Nephron progenitor cell (in vitro differentiated cells): ENCODE measurements at regions not wholly inside any gene's neighbourhood (a gene's known extent, or its start where the extent isn't known, plus 50 kb on each side); places are given as distances from the start of the nearest gene placed in this dataset.

ENCODE experiments used
- DNase-seq: peaks from one replicate; pipeline ENCODE4 v3.0.0; 2021
- H3K27ac Mint-ChIP-seq: 2 replicates; pipeline ENCODE4 v1.8.0; 2021; ENCODE audit warnings: mild to moderate bottlenecking, moderate library complexity, mixed read lengths
- H3K27me3 Mint-ChIP-seq: 2 replicates; pipeline ENCODE4 v1.8.0; 2021; ENCODE audit warnings: mild to moderate bottlenecking, low read depth, mixed read lengths; ENCODE audit not compliant: poor library complexity
- H3K36me3 Mint-ChIP-seq: 2 replicates; pipeline ENCODE4 v1.8.0; 2021; ENCODE audit warnings: low read depth, mixed read lengths
- H3K4me1 Mint-ChIP-seq: 2 replicates; pipeline ENCODE4 v1.8.0; 2021; ENCODE audit warnings: mixed read lengths
- H3K4me3 Mint-ChIP-seq: 2 replicates; pipeline ENCODE4 v1.8.0; 2021; ENCODE audit warnings: mild to moderate bottlenecking, moderate library complexity, mixed read lengths
- H3K9me3 Mint-ChIP-seq: 2 replicates; pipeline ENCODE4 v1.8.0; 2021; ENCODE audit warnings: mild to moderate bottlenecking, moderate library complexity, mixed read lengths
- CTCF ChIP-seq: fragments of 200-600 bp; sonication (generic); IDR thresholded peaks from 2 replicates; pipeline ENCODE4 v1.5.0; 2021; ENCODE audit warnings: antibody characterized with exemption

GRCh38 chr7:53699215-53699837 lies 663.9 kb downstream of the POM121L12 start:
- Mint-ChIP-seq H3K4me1 (no peaks in the 10 kb centered on the region), H3K27ac (no peak overlapping the region), H3K36me3 (no peaks in the 10 kb centered on the region)

GRCh38 chr7:53719122-53719521 lies 683.7 kb downstream of the POM121L12 start:
- Mint-ChIP-seq H3K4me3 (no peak overlapping the region), H3K27me3 (no peaks in the 10 kb centered on the region), H3K27ac (no peak overlapping the region), H3K36me3 (no peaks in the 10 kb centered on the region), H3K9me3 (no peaks in the 10 kb centered on the region), H3K4me1 (no peaks in the 10 kb centered on the region)
- DNase-seq, result no peak
- no peak for TF ChIP-seq CTCF

More at GRCh38 chr7:53699215-53699837, 663.9 kb downstream of the POM121L12 start:
- Mint-ChIP-seq H3K9me3 (no peaks in the 10 kb centered on the region), H3K27me3 (no peaks in the 10 kb centered on the region), H3K4me3 (no peak overlapping the region)
- no peak for TF ChIP-seq CTCF
- DNase-seq, result no peak

DNA sequence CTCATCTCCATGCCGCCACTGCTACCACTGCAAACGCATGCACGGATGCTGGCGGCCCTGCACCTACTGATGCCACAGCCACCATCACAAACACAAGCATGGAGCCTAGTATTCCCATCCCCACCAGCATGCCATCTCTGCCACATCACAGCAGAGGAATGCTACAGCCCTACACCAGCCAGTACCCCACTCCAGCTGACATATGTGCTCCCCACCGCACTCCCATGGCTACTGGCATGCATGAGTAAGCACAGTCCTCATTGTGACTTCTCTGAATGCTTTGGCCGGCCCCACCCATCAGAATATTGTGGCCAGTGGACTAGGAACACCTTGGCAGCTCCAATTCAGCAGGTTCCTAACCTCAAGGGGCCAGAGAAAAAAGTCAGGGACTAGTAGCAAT lies 705.5 kb downstream of the POM121L12 start:
- Mint-ChIP-seq H3K4me1 (peaks cover 5% of the 10 kb centered on the region), H3K27ac (no peak overlapping the region), H3K4me3 (no peak overlapping the region), H3K27me3 (no peaks in the 10 kb centered on the region), H3K36me3 (no peaks in the 10 kb centered on the region), H3K9me3 (peaks cover 12% of the 10 kb centered on the region)
- no peak for DNase-seq
- no peak for TF ChIP-seq CTCF

DNA sequence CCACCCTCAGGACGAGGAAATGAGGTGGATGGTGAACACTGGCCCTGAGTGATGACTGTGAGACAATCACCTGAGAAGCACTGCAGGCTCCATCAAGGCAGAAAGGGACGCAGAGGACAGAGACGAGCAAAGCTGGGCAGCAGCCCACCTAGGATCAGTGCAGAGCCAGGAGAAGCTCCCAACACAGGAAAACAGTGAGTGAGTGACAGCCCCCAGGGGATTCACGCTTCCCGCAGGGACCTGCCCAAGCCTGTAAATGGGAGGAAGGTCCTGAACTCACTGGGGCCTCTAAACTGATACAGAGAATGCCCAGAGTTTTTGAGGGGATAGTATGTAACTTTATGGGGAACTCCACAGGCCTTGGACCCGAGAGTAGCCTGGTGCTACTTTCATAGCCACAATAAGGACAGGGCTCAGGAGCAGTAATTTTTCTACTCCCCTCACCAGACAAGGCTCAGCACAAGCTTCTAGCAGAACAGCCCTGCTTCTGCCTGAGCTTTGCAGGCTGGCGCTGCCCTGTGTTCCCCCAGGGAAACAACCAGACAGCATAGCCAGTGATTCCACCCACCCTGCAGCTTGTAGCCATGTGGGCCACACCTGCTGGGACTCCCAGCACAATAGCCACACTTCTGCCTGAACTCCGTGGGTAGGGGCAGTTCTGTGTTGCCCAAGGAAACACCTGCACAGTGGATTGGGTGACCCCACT lies 708.4 kb downstream of the POM121L12 start:
- Mint-ChIP-seq H3K27me3 (no peaks in the 10 kb centered on the region), H3K36me3 (no peaks in the 10 kb centered on the region), H3K4me3 (no peak overlapping the region), H3K4me1 (peaks cover 5% of the 10 kb centered on the region), H3K9me3 (peaks cover 14% of the 10 kb centered on the region), H3K27ac (peak overlapping the region; percentile 43)
- DNase-seq, result peak; percentile 15
- TF ChIP-seq CTCF, result no peak

DNA sequence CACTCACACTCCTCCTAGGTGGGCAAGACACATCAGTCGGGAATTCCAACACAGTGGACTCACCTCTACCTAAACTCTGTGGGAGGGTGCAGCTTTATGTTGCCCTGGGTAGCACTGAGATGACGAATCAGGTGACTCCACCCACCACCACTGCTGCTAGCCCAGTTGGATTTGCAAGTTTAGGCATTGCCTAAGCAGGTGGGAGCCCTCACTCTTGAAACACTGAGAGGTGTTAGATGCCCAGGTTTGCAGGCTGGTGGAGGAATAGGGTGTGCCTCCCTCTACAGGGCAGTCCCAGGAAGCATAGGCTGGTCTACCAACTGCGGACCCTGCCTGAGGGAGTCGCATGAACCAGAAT lies 708.9 kb downstream of the POM121L12 start:
- no peak for TF ChIP-seq CTCF
- DNase-seq, result no peak
- no peak overlapping the region for H3K4me3 Mint-ChIP-seq
- H3K36me3 Mint-ChIP-seq, result no peaks in the 10 kb centered on the region
- peaks cover 10% of the 10 kb centered on the region for H3K9me3 Mint-ChIP-seq
- H3K27me3 Mint-ChIP-seq, result no peaks in the 10 kb centered on the region
- H3K4me1 Mint-ChIP-seq, result peaks cover 5% of the 10 kb centered on the region
- no peak overlapping the region for H3K27ac Mint-ChIP-seq

DNA sequence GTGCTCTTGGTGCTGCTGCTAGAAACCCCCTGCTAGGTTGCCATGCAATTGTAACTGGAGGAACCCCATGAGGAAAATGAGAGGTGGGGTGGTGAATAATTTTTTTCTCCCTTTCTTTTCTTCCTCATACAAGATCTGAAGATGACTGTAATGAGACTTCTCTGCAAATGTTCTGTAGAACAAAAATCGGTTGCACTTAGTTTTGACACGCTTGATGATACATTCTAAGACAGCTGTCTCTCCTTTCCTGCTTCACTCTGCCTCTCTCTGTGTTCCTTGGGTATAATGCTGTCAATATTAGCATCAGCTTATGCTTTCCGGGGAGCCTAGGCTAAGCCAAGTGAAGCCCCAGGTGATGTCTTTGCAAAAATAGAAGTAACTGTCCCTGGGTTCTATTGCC lies 721.5 kb downstream of the POM121L12 start:
- no peak for TF ChIP-seq CTCF
- no peaks in the 10 kb centered on the region for H3K27me3 Mint-ChIP-seq
- H3K36me3 Mint-ChIP-seq, result no peaks in the 10 kb centered on the region
- H3K4me1 Mint-ChIP-seq, result no peaks in the 10 kb centered on the region
- H3K4me3 Mint-ChIP-seq, result no peak overlapping the region
- no peak for DNase-seq
- no peaks in the 10 kb centered on the region for H3K9me3 Mint-ChIP-seq
- no peak overlapping the region for H3K27ac Mint-ChIP-seq
